GM21381 (cell line): ENCODE measurements at regions not wholly inside any gene's neighbourhood (a gene's known extent, or its start where the extent isn't known, plus 50 kb on each side); places are given as distances from the start of the nearest gene placed in this dataset.

Experiments
- ATAC-seq: cut with Tn5 transposase; IDR thresholded peaks from one replicate; pipeline ENCODE4 v1.9.1; 2021; ENCODE audit warnings: mild to moderate bottlenecking, moderate library complexity; ENCODE audit not compliant: unreplicated experiment

- ATAC-seq, result no peak
Observed at GRCh38 chr2:59654710-59655109, 898.7 kb downstream of the BCL11A start.

- ATAC-seq, result no peak
Observed at GRCh38 chr2:59653164-59653563, 900.3 kb downstream of the BCL11A start.

GRCh38 chr2:59630789-59631188, 922.7 kb downstream of the BCL11A start:
- no peak for ATAC-seq

DNA sequence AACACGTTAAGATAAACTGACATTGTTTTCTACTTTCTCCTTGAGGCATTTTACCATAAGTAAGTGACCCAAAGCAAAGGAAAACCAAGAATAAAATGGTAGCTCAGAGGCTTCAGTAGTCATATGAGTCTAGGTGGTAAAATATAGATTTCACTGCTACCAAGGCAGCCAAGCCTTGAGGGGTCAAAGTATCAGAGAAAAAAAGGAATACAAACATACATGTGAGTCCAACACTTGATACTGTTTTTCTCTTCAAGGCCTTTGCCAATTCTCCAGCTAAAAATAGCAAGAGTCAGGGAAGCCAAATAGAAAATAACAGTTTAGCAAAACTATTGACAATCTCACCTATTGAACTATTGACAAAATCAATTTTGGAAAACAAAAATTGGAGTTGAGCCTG, 925.9 kb downstream of the BCL11A start:
- ATAC-seq, result no peak

DNA sequence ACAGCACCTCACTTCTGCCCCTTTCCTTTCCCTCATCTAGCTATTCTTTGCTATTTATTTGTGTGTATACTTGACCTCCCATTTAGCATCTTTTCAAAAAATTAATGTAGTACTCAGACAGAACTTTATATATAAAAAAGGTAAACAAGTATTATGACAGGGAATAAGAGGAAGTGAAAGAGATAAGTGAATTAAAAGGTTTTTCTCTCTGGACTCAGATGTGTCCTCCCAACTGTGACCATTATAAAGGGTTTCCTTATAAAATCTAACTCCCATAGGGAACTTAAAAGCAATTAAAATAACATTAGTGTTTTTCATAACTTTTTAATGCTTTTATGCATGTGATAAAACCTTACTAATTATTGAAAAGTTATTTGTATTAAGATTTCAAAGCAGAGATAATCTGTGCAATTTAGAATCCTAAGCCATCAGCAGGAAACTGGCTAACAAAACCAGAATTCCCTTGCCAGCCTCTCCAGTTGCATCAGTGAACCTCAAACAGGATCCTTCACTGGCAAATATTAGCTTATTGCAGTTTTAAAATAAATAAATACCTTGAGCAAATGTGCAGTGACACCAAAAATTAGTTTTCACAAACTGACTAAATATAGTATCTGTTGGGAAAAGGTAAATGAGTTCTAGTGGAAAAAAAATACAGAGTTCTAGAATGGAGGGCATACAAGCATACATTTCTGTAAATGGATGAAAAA, 930.7 kb downstream of the BCL11A start:
- ATAC-seq, result no peak

- no peak for ATAC-seq
Observed at GRCh38 chr2:59604123-59604522, 949.3 kb downstream of the BCL11A start.

- peak; percentile 55 for ATAC-seq
Observed at GRCh38 chr2:59594671-59595222, 958.7 kb downstream of the BCL11A start.

DNA sequence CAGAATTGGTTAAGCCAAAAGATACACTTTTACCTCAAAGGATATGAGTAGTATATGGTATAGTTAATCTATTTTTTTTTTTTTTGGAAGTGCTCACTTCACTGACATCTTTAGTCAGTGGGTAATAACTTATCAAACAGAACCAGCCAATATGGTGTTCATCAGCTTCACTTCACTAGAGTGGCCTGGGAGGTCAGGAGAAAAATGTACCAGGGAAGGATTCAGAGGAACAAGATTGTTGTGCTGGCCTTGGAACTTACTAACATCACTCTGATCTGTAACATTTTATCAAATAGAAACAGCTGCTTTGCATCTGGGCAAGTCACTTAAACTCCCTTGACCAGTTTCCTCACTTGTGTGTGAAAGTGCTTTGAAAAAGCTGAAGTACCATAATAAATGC, 962.7 kb downstream of the BCL11A start:
- no peak for ATAC-seq

DNA sequence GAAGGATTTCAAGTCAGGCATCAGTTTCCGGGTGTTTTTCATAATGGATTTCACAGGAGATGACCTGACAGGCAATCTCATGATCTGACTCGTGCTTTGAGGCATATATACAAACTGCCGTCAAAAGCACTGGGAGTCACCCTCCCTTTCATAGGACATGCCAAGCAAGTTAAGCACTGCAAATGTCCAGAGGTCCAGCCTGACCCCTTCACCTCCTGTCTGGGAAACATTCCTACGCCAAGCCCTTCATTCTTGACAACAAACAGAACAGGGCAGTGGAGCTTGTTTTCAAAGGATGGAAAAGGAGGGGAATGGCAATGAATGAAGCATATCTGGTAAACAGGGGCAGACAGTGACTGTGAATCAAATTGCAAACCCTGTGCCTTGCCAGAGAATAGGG, 963.6 kb downstream of the BCL11A start:
- no peak for ATAC-seq

DNA sequence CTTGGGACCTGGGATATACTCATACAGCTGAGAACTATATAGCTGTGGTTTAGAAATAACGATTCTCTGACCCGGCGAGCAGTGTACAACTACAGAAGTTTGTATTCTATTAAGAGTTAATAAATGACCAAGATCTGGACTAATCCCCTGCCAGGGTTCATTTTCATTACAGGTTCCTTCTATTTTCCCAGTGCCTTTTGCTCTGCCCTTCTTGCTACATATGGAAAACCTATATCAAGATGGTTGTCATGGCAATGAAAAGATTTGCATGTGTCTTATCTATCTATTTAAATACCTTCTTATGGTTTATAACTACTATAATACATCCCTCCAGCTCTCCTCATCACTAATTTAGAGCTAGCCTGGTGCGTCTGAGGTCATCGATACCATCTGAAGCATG, 965.2 kb downstream of the BCL11A start:
- no peak for ATAC-seq

GRCh38 chr2:59586176-59586575, 967.3 kb downstream of the BCL11A start:
- no peak for ATAC-seq

GRCh38 chr2:59585655-59586054, 967.8 kb downstream of the BCL11A start:
- ATAC-seq, result no peak

DNA sequence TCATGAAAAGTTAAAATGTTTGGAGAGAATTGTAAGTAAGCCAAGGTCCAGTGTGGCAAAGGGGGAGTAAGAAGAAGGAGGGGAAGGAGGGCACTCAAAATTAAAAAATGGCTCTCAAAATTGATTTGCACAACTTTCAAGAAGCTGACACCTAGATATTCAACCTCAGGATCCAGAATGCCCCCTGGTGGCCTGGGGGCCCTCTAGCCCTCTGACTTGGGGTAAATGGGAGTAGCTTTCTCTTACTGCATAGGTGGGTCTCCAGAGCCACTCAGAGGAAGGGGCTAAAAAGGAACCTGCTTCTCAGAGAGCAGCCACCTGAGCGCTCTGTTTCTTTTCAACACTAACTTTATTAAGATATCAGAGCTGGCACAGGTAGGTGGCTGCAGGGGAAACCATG, 968.5 kb downstream of the BCL11A start:
- ATAC-seq, result no peak

GRCh38 chr2:59583173-59583765, 970.2 kb downstream of the BCL11A start:
- ATAC-seq, result no peak

- ATAC-seq, result no peak
Observed at GRCh38 chr2:59578349-59578748, 975.1 kb downstream of the BCL11A start.

DNA sequence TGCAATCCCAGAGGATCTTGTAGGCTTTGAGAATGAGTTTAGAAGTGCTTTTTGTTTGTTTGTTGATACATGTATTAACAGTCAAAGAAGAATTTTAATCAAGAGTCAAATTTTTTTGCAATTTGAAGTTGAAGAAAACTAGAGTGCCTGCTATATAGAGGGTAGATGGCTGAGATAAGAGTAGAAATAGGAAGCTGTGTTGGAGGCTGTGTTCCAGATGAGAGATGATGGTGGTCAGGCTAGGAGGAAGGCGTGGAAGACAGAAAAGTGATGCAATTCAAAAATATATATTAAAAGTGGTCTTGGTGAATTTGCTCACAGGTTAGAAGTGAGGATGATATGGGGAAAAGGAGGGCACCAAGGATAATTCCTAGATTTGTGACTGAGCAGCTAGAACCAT, 978.3 kb downstream of the BCL11A start:
- ATAC-seq, result no peak

DNA sequence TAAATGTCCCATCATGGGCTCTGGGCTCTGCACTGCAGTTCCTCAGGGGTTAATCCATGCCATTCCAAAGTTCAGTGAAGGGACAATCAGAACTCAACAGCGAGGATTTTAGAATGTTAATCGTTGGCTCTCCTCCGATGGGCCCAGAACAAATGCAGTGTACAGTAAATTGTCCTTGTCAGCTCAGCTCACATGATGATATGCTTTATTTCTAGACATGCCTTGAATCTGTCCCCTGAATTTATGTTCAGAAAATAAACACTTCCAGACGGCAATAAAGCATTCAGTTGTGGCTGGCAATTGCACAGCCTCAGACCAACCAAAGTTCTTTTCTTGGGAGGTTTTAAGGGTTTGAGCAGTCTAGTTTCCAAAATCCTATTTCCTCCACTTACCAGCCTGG, 981.2 kb downstream of the BCL11A start:
- ATAC-seq, result no peak

DNA sequence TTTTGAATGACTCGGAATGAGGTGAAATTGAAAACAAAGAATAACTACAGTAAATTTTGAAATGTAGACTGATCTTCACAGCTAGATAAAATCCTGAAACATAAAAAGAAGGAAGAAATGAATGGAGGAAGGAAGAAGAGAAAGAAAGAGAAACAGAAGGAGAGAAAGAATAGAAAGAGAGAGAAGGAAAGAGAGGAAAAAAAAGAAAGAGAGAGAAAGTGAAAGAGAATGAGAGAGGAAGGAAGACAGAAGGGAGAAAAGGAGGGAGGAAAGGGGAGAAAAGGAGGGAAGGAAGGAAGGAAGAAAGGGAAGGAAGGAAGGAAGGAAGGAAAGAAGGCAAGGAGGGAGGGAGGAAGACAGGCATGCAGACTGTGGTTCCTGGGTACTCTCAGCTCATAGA, 982.6 kb downstream of the BCL11A start:
- ATAC-seq, result no peak

- no peak for ATAC-seq
Observed at GRCh38 chr2:59569124-59569523, 984.3 kb downstream of the BCL11A start.

DNA sequence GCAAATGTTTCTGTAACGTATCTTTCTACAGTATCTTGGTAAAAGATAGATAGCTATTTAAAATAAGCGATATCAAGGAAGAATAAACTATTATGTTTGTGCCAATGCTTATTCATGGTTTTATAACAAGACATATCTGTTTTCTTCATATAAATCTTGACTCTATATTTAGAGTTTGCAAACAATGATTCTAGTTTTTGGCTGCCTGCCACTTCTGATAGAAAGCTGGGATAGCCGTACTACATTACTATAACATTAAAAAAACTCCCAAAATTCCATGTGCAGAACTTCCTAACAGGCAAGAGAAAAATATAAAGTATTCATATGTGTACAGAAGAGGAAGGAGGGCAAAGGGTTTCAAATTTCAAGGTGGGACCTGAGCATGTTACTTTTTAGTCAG, 985.0 kb downstream of the BCL11A start:
- no peak for ATAC-seq

DNA sequence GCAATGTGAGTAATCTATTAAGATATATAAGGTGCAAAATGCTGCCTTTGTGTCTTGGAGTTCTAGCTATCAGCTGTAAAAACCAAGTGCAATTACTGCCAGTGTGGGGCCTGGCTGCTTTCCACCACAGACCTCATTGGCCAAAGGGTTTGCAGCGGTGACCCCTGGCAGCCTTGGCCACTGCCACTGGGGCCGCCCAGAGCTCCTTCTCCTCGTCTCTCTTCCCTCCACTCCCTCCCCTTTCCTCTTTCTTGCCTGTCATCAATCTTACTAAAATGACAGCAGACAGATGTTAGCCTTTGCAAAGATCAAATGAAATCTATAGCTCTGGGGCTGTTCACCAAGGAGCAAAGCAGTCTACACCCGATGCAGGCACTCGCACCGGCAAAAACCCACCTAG, 986.3 kb downstream of the BCL11A start:
- ATAC-seq, result no peak

- no peak for ATAC-seq
Observed at GRCh38 chr2:59566739-59567138, 986.7 kb downstream of the BCL11A start.

GRCh38 chr2:59561281-59561680, 992.2 kb downstream of the BCL11A start:
- ATAC-seq, result no peak
